Mammary epithelial cell (primary cell): ENCODE measurements at regions not wholly inside any gene's neighbourhood (a gene's known extent, or its start where the extent isn't known, plus 50 kb on each side); places are given as distances from the start of the nearest gene placed in this dataset.

ENCODE experiments used
- EZH2 ChIP-seq: IDR thresholded peaks from 2 replicates; pipeline ENCODE4 v1.6.1; 2012; ENCODE audit warnings: low read length, inconsistent platforms, borderline replicate concordance
- TF ChIP-seq, protein P1 (sequence below), 2 donors: IDR thresholded peaks in 1 of 2; conservative IDR thresholded peaks in 1 of 2; 2 replicates each; pipeline ENCODE4 v1.5.1; 2011 to 2012; ENCODE audit warnings: inconsistent platforms in 2 of 2, low read length in 2 of 2, mild to moderate bottlenecking in 2 of 2, control low read depth in 1 of 2, low read depth in 1 of 2; ENCODE audit not compliant: insufficient read depth in 1 of 2; ENCODE audit errors: extremely low read depth in 1 of 2

GRCh38 chr9:96108691-96109380 is 193.1 kb downstream of the HSD17B3 start:
- TF ChIP-seq EZH2 = no peak
- TF ChIP-seq, protein P1, sequence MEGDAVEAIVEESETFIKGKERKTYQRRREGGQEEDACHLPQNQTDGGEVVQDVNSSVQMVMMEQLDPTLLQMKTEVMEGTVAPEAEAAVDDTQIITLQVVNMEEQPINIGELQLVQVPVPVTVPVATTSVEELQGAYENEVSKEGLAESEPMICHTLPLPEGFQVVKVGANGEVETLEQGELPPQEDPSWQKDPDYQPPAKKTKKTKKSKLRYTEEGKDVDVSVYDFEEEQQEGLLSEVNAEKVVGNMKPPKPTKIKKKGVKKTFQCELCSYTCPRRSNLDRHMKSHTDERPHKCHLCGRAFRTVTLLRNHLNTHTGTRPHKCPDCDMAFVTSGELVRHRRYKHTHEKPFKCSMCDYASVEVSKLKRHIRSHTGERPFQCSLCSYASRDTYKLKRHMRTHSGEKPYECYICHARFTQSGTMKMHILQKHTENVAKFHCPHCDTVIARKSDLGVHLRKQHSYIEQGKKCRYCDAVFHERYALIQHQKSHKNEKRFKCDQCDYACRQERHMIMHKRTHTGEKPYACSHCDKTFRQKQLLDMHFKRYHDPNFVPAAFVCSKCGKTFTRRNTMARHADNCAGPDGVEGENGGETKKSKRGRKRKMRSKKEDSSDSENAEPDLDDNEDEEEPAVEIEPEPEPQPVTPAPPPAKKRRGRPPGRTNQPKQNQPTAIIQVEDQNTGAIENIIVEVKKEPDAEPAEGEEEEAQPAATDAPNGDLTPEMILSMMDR (conservative IDR thresholded peaks at IDR 0.05 in 1 of 2, IDR thresholded peaks at IDR 0.05 in 1 of 2; ENCODE audit: extremely low read depth in 1 of 2, insufficient read depth in 1 of 2, low read depth in 1 of 2, low read length in 2 of 2) = no peak
